ENCODE measurements at regions not wholly inside any gene's neighbourhood (a gene's known extent, or its start where the extent isn't known, plus 50 kb on each side); places are given as distances from the start of the nearest gene placed in this dataset.

DNA sequence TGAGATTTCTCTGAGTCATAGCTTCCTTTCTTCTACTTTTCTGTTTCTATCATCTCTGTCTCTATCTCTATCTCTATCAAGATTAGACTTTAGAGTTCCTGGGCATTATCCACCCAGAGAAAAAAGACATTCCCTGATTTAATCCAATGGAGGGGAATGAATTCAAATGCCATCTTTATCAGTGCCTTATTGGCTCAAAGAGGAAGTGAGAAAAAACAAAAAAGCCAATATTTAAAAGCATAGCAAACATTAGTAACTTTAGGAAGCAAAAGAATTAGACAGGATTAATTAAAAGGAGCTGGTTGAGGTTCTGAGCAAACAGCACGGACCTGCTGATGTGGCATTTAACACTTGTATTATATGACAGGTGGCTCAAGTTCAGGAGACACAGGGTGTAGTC lies 736.5 kb downstream of the REEP3 start:
- H3K27ac ChIP-seq (ENCODE audit: low read depth) = no peak overlapping the region
- Mint-ChIP-seq H3K27me3 (ENCODE audit: insufficient read depth, low read depth, poor library complexity) (peaks cover 1% of the 10 kb centered on the region), H3K4me1 (peaks cover 4% of the 10 kb centered on the region; the same call in 2 of the 3 replicates), H3K4me3 (no peak overlapping the region), H3K9me3 (no peaks in the 10 kb centered on the region), H3K36me3 (ENCODE audit: low read depth) (no peaks in the 10 kb centered on the region), H3K27ac (no peak overlapping the region)
- no peak overlapping the region for H3K4me2 ChIP-seq
- H3K4me3 ChIP-seq = no peak overlapping the region
- H3K9me2 ChIP-seq (ENCODE audit: insufficient read depth) = peaks cover 5% of the 10 kb centered on the region; the same call in 1 of the 2 replicates
- H4K20me1 ChIP-seq (replicated peaks; ENCODE audit: insufficient read depth) = no peaks in the 10 kb centered on the region
- TF ChIP-seq STAT1 (IDR thresholded peaks at IDR 0.05; ENCODE audit: unreplicated experiment) (no peak), ZNF331 (CRISPR knock-in tag; IDR thresholded peaks at IDR 0.05; ENCODE audit: low read depth) (no peak), NANOG (IDR thresholded peaks at IDR 0.05; ENCODE audit: borderline replicate concordance) (no peak), EZH2phosphoT487 (IDR thresholded peaks at IDR 0.05; ENCODE audit: unreplicated experiment) (no peak), CREB1 (CRISPR knock-in tag; IDR thresholded peaks at IDR 0.05; ENCODE audit: low read depth) (no peak), EZH2 (IDR thresholded peaks at IDR 0.05; ENCODE audit: low read depth, unreplicated experiment) (no peak), POLR2AphosphoS5 (IDR thresholded peaks at IDR 0.05; ENCODE audit: low read depth) (no peak), JUNB (IDR thresholded peaks at IDR 0.05; ENCODE audit: unreplicated experiment) (no peak), ZNF114 (CRISPR knock-in tag; IDR thresholded peaks at IDR 0.05) (no peak)
- TF ChIP-seq, protein P1, sequence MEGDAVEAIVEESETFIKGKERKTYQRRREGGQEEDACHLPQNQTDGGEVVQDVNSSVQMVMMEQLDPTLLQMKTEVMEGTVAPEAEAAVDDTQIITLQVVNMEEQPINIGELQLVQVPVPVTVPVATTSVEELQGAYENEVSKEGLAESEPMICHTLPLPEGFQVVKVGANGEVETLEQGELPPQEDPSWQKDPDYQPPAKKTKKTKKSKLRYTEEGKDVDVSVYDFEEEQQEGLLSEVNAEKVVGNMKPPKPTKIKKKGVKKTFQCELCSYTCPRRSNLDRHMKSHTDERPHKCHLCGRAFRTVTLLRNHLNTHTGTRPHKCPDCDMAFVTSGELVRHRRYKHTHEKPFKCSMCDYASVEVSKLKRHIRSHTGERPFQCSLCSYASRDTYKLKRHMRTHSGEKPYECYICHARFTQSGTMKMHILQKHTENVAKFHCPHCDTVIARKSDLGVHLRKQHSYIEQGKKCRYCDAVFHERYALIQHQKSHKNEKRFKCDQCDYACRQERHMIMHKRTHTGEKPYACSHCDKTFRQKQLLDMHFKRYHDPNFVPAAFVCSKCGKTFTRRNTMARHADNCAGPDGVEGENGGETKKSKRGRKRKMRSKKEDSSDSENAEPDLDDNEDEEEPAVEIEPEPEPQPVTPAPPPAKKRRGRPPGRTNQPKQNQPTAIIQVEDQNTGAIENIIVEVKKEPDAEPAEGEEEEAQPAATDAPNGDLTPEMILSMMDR (conservative IDR thresholded peaks at IDR 0.05; ENCODE audit: low read depth in 2 of 2) = no peak
- TF ChIP-seq, protein P2, sequence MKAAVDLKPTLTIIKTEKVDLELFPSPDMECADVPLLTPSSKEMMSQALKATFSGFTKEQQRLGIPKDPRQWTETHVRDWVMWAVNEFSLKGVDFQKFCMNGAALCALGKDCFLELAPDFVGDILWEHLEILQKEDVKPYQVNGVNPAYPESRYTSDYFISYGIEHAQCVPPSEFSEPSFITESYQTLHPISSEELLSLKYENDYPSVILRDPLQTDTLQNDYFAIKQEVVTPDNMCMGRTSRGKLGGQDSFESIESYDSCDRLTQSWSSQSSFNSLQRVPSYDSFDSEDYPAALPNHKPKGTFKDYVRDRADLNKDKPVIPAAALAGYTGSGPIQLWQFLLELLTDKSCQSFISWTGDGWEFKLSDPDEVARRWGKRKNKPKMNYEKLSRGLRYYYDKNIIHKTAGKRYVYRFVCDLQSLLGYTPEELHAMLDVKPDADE (IDR thresholded peaks at IDR 0.05) = no peak
- TF ChIP-seq, protein P3, sequence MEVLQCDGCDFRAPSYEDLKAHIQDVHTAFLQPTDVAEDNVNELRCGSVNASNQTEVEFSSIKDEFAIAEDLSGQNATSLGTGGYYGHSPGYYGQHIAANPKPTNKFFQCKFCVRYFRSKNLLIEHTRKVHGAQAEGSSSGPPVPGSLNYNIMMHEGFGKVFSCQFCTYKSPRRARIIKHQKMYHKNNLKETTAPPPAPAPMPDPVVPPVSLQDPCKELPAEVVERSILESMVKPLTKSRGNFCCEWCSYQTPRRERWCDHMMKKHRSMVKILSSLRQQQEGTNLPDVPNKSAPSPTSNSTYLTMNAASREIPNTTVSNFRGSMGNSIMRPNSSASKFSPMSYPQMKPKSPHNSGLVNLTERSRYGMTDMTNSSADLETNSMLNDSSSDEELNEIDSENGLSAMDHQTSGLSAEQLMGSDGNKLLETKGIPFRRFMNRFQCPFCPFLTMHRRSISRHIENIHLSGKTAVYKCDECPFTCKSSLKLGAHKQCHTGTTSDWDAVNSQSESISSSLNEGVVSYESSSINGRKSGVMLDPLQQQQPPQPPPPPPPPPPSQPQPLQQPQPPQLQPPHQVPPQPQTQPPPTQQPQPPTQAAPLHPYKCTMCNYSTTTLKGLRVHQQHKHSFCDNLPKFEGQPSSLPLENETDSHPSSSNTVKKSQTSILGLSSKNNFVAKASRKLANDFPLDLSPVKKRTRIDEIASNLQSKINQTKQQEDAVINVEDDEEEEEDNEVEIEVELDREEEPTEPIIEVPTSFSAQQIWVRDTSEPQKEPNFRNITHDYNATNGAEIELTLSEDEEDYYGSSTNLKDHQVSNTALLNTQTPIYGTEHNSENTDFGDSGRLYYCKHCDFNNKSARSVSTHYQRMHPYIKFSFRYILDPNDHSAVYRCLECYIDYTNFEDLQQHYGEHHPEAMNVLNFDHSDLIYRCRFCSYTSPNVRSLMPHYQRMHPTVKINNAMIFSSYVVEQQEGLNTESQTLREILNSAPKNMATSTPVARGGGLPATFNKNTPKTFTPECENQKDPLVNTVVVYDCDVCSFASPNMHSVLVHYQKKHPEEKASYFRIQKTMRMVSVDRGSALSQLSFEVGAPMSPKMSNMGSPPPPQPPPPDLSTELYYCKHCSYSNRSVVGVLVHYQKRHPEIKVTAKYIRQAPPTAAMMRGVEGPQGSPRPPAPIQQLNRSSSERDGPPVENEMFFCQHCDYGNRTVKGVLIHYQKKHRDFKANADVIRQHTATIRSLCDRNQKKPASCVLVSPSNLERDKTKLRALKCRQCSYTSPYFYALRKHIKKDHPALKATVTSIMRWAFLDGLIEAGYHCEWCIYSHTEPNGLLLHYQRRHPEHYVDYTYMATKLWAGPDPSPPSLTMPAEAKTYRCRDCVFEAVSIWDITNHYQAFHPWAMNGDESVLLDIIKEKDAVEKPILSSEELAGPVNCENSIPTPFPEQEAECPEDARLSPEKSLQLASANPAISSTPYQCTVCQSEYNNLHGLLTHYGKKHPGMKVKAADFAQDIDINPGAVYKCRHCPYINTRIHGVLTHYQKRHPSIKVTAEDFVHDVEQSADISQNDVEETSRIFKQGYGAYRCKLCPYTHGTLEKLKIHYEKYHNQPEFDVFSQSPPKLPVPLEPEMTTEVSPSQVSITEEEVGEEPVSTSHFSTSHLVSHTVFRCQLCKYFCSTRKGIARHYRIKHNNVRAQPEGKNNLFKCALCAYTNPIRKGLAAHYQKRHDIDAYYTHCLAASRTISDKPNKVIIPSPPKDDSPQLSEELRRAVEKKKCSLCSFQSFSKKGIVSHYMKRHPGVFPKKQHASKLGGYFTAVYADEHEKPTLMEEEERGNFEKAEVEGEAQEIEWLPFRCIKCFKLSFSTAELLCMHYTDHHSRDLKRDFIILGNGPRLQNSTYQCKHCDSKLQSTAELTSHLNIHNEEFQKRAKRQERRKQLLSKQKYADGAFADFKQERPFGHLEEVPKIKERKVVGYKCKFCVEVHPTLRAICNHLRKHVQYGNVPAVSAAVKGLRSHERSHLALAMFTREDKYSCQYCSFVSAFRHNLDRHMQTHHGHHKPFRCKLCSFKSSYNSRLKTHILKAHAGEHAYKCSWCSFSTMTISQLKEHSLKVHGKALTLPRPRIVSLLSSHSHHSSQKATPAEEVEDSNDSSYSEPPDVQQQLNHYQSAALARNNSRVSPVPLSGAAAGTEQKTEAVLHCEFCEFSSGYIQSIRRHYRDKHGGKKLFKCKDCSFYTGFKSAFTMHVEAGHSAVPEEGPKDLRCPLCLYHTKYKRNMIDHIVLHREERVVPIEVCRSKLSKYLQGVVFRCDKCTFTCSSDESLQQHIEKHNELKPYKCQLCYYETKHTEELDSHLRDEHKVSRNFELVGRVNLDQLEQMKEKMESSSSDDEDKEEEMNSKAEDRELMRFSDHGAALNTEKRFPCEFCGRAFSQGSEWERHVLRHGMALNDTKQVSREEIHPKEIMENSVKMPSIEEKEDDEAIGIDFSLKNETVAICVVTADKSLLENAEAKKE (CRISPR knock-in tag; IDR thresholded peaks at IDR 0.05) = no peak
- TF ChIP-seq, protein P4, sequence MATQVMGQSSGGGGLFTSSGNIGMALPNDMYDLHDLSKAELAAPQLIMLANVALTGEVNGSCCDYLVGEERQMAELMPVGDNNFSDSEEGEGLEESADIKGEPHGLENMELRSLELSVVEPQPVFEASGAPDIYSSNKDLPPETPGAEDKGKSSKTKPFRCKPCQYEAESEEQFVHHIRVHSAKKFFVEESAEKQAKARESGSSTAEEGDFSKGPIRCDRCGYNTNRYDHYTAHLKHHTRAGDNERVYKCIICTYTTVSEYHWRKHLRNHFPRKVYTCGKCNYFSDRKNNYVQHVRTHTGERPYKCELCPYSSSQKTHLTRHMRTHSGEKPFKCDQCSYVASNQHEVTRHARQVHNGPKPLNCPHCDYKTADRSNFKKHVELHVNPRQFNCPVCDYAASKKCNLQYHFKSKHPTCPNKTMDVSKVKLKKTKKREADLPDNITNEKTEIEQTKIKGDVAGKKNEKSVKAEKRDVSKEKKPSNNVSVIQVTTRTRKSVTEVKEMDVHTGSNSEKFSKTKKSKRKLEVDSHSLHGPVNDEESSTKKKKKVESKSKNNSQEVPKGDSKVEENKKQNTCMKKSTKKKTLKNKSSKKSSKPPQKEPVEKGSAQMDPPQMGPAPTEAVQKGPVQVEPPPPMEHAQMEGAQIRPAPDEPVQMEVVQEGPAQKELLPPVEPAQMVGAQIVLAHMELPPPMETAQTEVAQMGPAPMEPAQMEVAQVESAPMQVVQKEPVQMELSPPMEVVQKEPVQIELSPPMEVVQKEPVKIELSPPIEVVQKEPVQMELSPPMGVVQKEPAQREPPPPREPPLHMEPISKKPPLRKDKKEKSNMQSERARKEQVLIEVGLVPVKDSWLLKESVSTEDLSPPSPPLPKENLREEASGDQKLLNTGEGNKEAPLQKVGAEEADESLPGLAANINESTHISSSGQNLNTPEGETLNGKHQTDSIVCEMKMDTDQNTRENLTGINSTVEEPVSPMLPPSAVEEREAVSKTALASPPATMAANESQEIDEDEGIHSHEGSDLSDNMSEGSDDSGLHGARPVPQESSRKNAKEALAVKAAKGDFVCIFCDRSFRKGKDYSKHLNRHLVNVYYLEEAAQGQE (IDR thresholded peaks at IDR 0.05; ENCODE audit: unreplicated experiment) = no peak
- peak overlapping the region; percentile 21; the same call in 1 of the 2 replicates for H2AFZ ChIP-seq
- H3K4me1 ChIP-seq (ENCODE audit: insufficient read depth) = no peaks in the 10 kb centered on the region
- no peak for ATAC-seq
- no peak for DNase-seq (ENCODE audit: low spot score)
- H3K36me3 ChIP-seq (ENCODE audit: insufficient read depth) = no peaks in the 10 kb centered on the region
- H3K79me2 ChIP-seq (replicated peaks; ENCODE audit: insufficient read depth) = no peaks in the 10 kb centered on the region
- no peaks in the 10 kb centered on the region for H3K27me3 ChIP-seq (ENCODE audit: insufficient read depth)
- H3F3A ChIP-seq (replicated peaks; ENCODE audit: low read depth) = no peaks in the 10 kb centered on the region
